ENCODE measurements at regions not wholly inside any gene's neighbourhood (a gene's known extent, or its start where the extent isn't known, plus 50 kb on each side); places are given as distances from the start of the nearest gene placed in this dataset.
"Not testable (repeated sequence)": the region's sequence is repeated elsewhere in the genome, so short reads cannot be mapped to it uniquely, and the experiment has no call there.

GRCh38 chr9:106111039-106111730 lies 416.8 kb downstream of the TMEM38B start:
- DNase-seq, result no peak

- DNase-seq, result no peak
These were observed 418.6 kb downstream of the TMEM38B start for GRCh38 chr9:106112935-106113334.

GRCh38 chr9:106119176-106119575 lies 424.8 kb downstream of the TMEM38B start:
- DNase-seq, result no peak

- no peak for DNase-seq
These were observed 425.7 kb downstream of the TMEM38B start for GRCh38 chr9:106120071-106120470.

- no peak for DNase-seq
These were observed 433.4 kb downstream of the TMEM38B start for GRCh38 chr9:106127776-106128175.

GRCh38 chr9:106130374-106130773 lies 436.0 kb downstream of the TMEM38B start:
- DNase-seq, result no peak

GRCh38 chr9:106143781-106144180 lies 449.4 kb downstream of the TMEM38B start:
- no peak for DNase-seq

GRCh38 chr9:106146066-106146840 lies 451.9 kb downstream of the TMEM38B start:
- no peak for DNase-seq

GRCh38 chr9:106146886-106147285 lies 452.5 kb downstream of the TMEM38B start:
- no peak for DNase-seq

GRCh38 chr9:106149956-106150355 lies 455.6 kb downstream of the TMEM38B start:
- DNase-seq, result no peak

GRCh38 chr9:106156465-106156864 lies 462.1 kb downstream of the TMEM38B start:
- DNase-seq, result no peak

GRCh38 chr9:106172265-106172664 lies 477.9 kb downstream of the TMEM38B start:
- no peak for DNase-seq

GRCh38 chr9:106174346-106174745 lies 480.0 kb downstream of the TMEM38B start:
- no peak for DNase-seq

- DNase-seq, result no peak
These were observed 482.9 kb downstream of the TMEM38B start for GRCh38 chr9:106177216-106177615.

GRCh38 chr9:106179191-106179590 lies 484.9 kb downstream of the TMEM38B start:
- DNase-seq, result no peak

- DNase-seq, result not testable (repeated sequence)
These were observed 509.6 kb downstream of the TMEM38B start for GRCh38 chr9:106203815-106204516.

GRCh38 chr9:106207298-106207697 lies 513.0 kb downstream of the TMEM38B start:
- DNase-seq, result no peak

GRCh38 chr9:106218427-106218826 lies 524.1 kb downstream of the TMEM38B start:
- DNase-seq, result no peak

GRCh38 chr9:106218854-106219253 lies 524.5 kb downstream of the TMEM38B start:
- DNase-seq, result no peak

GRCh38 chr9:106220415-106220814 lies 526.1 kb downstream of the TMEM38B start:
- no peak for DNase-seq

GRCh38 chr9:106228861-106229260 lies 534.5 kb downstream of the TMEM38B start:
- no peak for DNase-seq

- no peak for DNase-seq
These were observed 538.8 kb downstream of the TMEM38B start for GRCh38 chr9:106233116-106233515.

- not testable (repeated sequence) for DNase-seq
These were observed 566.6 kb downstream of the TMEM38B start for GRCh38 chr9:106260908-106261307.

- no peak for DNase-seq
These were observed 583.6 kb downstream of the TMEM38B start for GRCh38 chr9:106277966-106278365.
